GM12878 (cell line): ENCODE measurements at regions not wholly inside any gene's neighbourhood (a gene's known extent, or its start where the extent isn't known, plus 50 kb on each side); places are given as distances from the start of the nearest gene placed in this dataset.

Source experiments
- ATAC-seq: fragments of 200-7000 bp; cut with Tn5 transposase; 3 replicates; pipeline ENCODE4 v1.9.1; 2020; ENCODE audit warnings: mild to moderate bottlenecking, moderate library complexity
- BruUV-seq: library from RNA; stranded (reverse); fragments of 400-500 nt; replicated peaks from 2 replicates; lab custom pipeline; 2021; lab: Mats Ljungman, UMichigan
- CTCF ChIA-PET: fragments of 300-600 bp; sonication (Branson Sonifier 250); formaldehyde crosslinking; extraction: SDS; loops from one replicate; lab custom pipeline; 2021; ENCODE audit warnings: inconsistent platforms; lab: Yijun Ruan, JAX
- POLR2A ChIA-PET: fragments of 350-600 bp; formaldehyde crosslinking; extraction: SDS; loops from one replicate; lab custom pipeline; 2021; ENCODE audit warnings: inconsistent platforms; lab: Charles Lee
- RAD21 ChIA-PET: fragments of 300-600 bp; sonication (Branson Sonifier 250); formaldehyde crosslinking; loops from one replicate; lab custom pipeline; 2023; ENCODE audit warnings: antibody characterized with exemption; ENCODE audit not compliant: unreplicated experiment; lab: Charles Lee
- SMC1A ChIA-PET: fragments of 300-600 bp; sonication (Branson Sonifier 250); formaldehyde crosslinking; loops from one replicate; lab custom pipeline; 2023; ENCODE audit not compliant: unreplicated experiment, uncharacterized antibody; lab: Charles Lee
- DNase-seq: peaks from one replicate; pipeline ENCODE4 v3.0.0-alpha.2; 2011; ENCODE audit warnings: low read depth, low spot score
- FAIRE-seq: peaks from 3 replicates; lab custom pipeline; 2011; peaks lifted over from hg19 to GRCh38; lab: Jason Lieb, UNC
- H2AFZ ChIP-seq: 2 replicates; pipeline ENCODE4 v1.6.0; 2011; ENCODE audit warnings: low read depth, low read length, control low read depth; ENCODE audit not compliant: control insufficient read depth
- H3K27ac ChIP-seq: 2 replicates; pipeline ENCODE4 v1.5.1; 2011; ENCODE audit warnings: control low read depth; ENCODE audit not compliant: control insufficient read depth, insufficient read depth
- H3K27me3 ChIP-seq, 2 experiments: replicated peaks in 1 of 2; 2 replicates each; pipeline versions ENCODE4 v1.6.0 to v1.6.1; 2011; ENCODE audit warnings: low read length in 1 of 2; ENCODE audit not compliant: control insufficient read depth in 2 of 2, insufficient read depth in 2 of 2
- H3K36me3 ChIP-seq, 2 experiments: 2 replicates each; pipeline ENCODE4 v1.5.1; 2011; ENCODE audit warnings: low read length in 1 of 2; ENCODE audit not compliant: control insufficient read depth in 2 of 2, insufficient read depth in 2 of 2
- H3K4me1 ChIP-seq: 2 replicates; pipeline ENCODE4 v1.6.1; 2011; ENCODE audit warnings: mild to moderate bottlenecking, low read length, moderate library complexity, mixed read lengths; ENCODE audit not compliant: control insufficient read depth, insufficient read depth
- H3K4me2 ChIP-seq: 2 replicates; pipeline ENCODE4 v1.6.0; 2011; ENCODE audit warnings: control low read depth; ENCODE audit not compliant: control insufficient read depth, insufficient read depth
- H3K4me3 ChIP-seq: fragments of 200-600 bp; sonication (generic); 2 replicates; pipeline ENCODE4 v1.5.1; 2016
- H3K79me2 ChIP-seq: 2 replicates; pipeline ENCODE4 v1.6.0; 2011; ENCODE audit warnings: low read length; ENCODE audit not compliant: control insufficient read depth, insufficient read depth
- H3K9ac ChIP-seq: 2 replicates; pipeline ENCODE4 v1.8.0; 2011; ENCODE audit warnings: low read length, control low read depth, mixed read lengths; ENCODE audit not compliant: control insufficient read depth, insufficient read depth
- H3K9me3 ChIP-seq: replicated peaks from 3 replicates; pipeline ENCODE4 v1.5.1; 2011; ENCODE audit warnings: mild to moderate bottlenecking, low read length; ENCODE audit not compliant: control insufficient read depth, insufficient read depth
- H4K20me1 ChIP-seq: 2 replicates; pipeline ENCODE4 v1.6.0; 2011; ENCODE audit not compliant: control insufficient read depth, insufficient read depth
- BCL11A ChIP-seq: IDR thresholded peaks from 2 replicates; pipeline ENCODE4 v1.6.1; 2011; ENCODE audit warnings: low read depth, low read length
- BRCA1 ChIP-seq: IDR thresholded peaks from 2 replicates; pipeline ENCODE4 v1.6.1; 2011; ENCODE audit warnings: low read depth, low read length, improper control_type of control experiment
- EGR1 ChIP-seq, 2 experiments: IDR thresholded peaks; 1 replicate in 1 of 2; 2 replicates in 1 of 2; pipeline ENCODE4 v1.6.1; 2011 to 2012; ENCODE audit warnings: low read depth in 2 of 2, low read length in 2 of 2, borderline replicate concordance in 1 of 2, mild to moderate bottlenecking in 1 of 2, moderate library complexity in 1 of 2
- ESRRA ChIP-seq: IDR thresholded peaks from 2 replicates; pipeline ENCODE4 v1.6.1; 2012; ENCODE audit warnings: mild to moderate bottlenecking, low read length, improper control_type of control experiment
- EZH2 ChIP-seq: IDR thresholded peaks from 2 replicates; pipeline ENCODE4 v1.6.1; 2012; ENCODE audit warnings: low read depth, mild to moderate bottlenecking, control low read depth, inconsistent platforms, low read length, borderline replicate concordance; ENCODE audit not compliant: control insufficient read depth
- FOXK2 ChIP-seq: fragments of 450-650 bp; IDR thresholded peaks from 2 replicates; pipeline ENCODE4 v1.6.1; 2017; ENCODE audit warnings: mild to moderate bottlenecking, moderate library complexity
- IRF4 ChIP-seq: IDR thresholded peaks from 2 replicates; pipeline ENCODE4 v1.6.1; 2011; ENCODE audit warnings: low read depth, low read length
- MEF2B ChIP-seq: fragments of 450-650 bp; IDR thresholded peaks from 2 replicates; pipeline ENCODE4 v1.6.1; 2018; ENCODE audit warnings: mild to moderate bottlenecking, moderate library complexity; ENCODE audit not compliant: partially characterized antibody, poor library complexity, severe bottlenecking
- NBN ChIP-seq: fragments of 450-650 bp; IDR thresholded peaks from 2 replicates; pipeline ENCODE4 v1.6.1; 2016
- NFXL1 ChIP-seq: fragments of 450-650 bp; IDR thresholded peaks from 2 replicates; pipeline ENCODE4 v1.6.1; 2017; ENCODE audit warnings: antibody characterized with exemption, mild to moderate bottlenecking, borderline replicate concordance
- POU2F2 ChIP-seq: IDR thresholded peaks from 3 replicates; pipeline ENCODE4 v1.6.1; 2011; ENCODE audit warnings: low read depth, mild to moderate bottlenecking, low read length, borderline replicate concordance
- RBBP5 ChIP-seq: fragments of 200-600 bp; sonication (generic); conservative IDR thresholded peaks from 2 replicates; pipeline ENCODE4 v1.6.1; 2016
- RCOR1 ChIP-seq: conservative IDR thresholded peaks from 2 replicates; pipeline ENCODE4 v1.6.1; 2012; ENCODE audit warnings: low read depth, low read length, improper control_type of control experiment
- ZNF274 ChIP-seq: IDR thresholded peaks from one replicate; pipeline ENCODE4 v1.8.0; 2011; ENCODE audit not compliant: insufficient read length, insufficient read depth
- ZZZ3 ChIP-seq: IDR thresholded peaks from 2 replicates; pipeline ENCODE4 v1.6.1; 2011; ENCODE audit warnings: low read depth; ENCODE audit not compliant: control insufficient read depth, insufficient read length
- WGBS: methylation state at CpG from one replicate; pipeline ENCODE4 v1.1.6; 2016; ENCODE audit warnings: low lambda C conversion rate; ENCODE audit not compliant: insufficient replicate concordance, insufficient coverage; ENCODE audit errors: missing lambda C conversion rate; 5-methylcytosine and 5-hydroxymethylcytosine counted together
- in situ Hi-C: fragments of 300-500 bp; cut with MboI; formaldehyde crosslinking; loops from 9 replicates; pipeline ENCODE4 v1.14.3; 2018; ENCODE audit warnings: mixed read lengths
- intact Hi-C: fragments of 100-400 bp; cut with micrococcal nuclease; formaldehyde crosslinking; loops from one replicate; pipeline ENCODE4 v1.14.2; 2022; ENCODE audit not compliant: unreplicated experiment
- TF ChIP-seq, protein P1 (sequence below): fragments of 450-650 bp; conservative IDR thresholded peaks from 2 replicates; pipeline ENCODE4 v1.6.1; 2017; ENCODE audit warnings: mild to moderate bottlenecking, moderate library complexity

DNA sequence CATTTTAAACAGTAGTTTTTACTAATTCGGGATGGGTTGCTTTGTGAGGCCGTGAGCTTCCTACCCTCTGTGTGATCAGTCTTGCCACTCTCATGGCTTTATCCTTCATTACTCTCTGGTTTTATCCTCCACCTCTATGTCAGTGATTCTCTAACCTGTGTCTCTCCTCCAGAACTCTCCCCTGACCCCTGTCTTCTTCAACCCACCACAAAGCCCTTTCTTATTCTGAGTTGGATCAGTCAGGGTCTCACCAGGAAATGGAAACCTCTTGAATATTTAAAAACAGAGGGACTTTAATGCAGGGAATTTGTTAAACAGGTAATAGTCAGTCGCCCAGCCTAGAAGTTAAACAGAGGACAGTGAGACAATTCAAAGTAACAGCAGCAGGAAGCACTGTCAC is 64.2 kb upstream of the ADPGK start (continued):
- TF ChIP-seq BRCA1: no peak

DNA sequence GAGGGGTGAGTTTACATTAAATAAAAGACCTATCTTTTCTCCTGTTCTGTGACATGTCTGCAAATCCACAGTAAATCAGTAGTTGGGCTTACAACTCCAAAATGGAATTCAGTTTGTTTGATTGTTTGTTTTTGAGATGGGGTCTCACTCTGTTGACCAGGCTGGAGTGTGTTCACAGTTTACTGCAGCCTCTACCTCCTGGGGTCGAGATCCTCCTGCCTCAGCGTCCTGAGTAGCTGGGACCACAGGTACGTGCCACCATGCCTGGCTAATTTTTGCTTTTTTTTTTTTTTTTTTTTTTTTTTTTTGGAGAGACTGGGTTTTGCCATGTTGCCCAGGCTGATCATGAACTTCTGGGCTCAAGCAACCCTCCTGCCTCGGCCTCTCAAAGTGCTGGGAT is 63.5 kb upstream of the ADPGK start:
- WGBS: 0% methylated on average over 4 of the region's 4 CpGs
- BruUV-seq: no TSS peak
- CTCF ChIA-PET: no interaction called here

DNA sequence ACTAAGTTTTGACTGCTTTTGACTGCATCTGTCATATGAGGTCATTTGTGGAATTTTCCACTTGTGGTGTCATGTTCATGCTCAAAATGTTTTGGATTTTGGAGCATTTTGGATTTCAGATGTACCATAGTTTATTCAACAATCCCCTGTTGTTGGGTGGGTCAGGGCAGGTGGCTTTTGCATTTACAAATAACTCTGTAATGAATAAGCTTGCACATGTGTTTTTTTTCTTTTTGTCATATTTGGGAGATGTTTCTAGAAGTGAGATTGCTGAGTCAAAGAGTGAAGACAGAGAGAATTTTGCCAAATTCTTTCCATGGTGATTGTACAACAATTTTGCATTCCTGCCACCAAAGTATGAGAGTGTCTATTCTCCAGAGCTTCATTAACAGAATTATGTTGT is 62.4 kb upstream of the ADPGK start:
- ChIA-PET POLR2A (no interaction called here), SMC1A (no interaction called here), CTCF (no interaction called here), RAD21 (no interaction called here)
- Histone ChIP-seq H4K20me1 (no peaks in the 10 kb centered on the region), H2AFZ (no peak overlapping the region), H3K79me2 (no peaks in the 10 kb centered on the region), H3K36me3 (no peaks in the 10 kb centered on the region), H3K27me3 (no peaks in the 10 kb centered on the region), H3K9ac (no peak overlapping the region), H3K27ac (no peak overlapping the region), H3K4me1 (no peaks in the 10 kb centered on the region), H3K4me3 (no peak overlapping the region), H3K4me2 (no peak overlapping the region), H3K9me3 (no peaks in the 10 kb centered on the region)
- in situ Hi-C loops: no loop called here
- no peak for FAIRE-seq
- no peak for DNase-seq
- intact Hi-C loops: no loop called here
- TF ChIP-seq, protein P1, sequence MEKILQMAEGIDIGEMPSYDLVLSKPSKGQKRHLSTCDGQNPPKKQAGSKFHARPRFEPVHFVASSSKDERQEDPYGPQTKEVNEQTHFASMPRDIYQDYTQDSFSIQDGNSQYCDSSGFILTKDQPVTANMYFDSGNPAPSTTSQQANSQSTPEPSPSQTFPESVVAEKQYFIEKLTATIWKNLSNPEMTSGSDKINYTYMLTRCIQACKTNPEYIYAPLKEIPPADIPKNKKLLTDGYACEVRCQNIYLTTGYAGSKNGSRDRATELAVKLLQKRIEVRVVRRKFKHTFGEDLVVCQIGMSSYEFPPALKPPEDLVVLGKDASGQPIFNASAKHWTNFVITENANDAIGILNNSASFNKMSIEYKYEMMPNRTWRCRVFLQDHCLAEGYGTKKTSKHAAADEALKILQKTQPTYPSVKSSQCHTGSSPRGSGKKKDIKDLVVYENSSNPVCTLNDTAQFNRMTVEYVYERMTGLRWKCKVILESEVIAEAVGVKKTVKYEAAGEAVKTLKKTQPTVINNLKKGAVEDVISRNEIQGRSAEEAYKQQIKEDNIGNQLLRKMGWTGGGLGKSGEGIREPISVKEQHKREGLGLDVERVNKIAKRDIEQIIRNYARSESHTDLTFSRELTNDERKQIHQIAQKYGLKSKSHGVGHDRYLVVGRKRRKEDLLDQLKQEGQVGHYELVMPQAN: no peak
- no TSS peak for BruUV-seq
- ATAC-seq: no peak

More for the DNA sequence above, 63.5 kb upstream of the ADPGK start:
- no peaks in the 10 kb centered on the region for H3K9me3 ChIP-seq
- ChIA-PET POLR2A (no interaction called here), RAD21 (no interaction called here), SMC1A (no interaction called here)
- DNase-seq (no peak), ATAC-seq (no peak), FAIRE-seq (no peak)
- H3K4me1 ChIP-seq: no peaks in the 10 kb centered on the region
- H3K79me2 ChIP-seq: no peaks in the 10 kb centered on the region
- H3K4me3 ChIP-seq: no peak overlapping the region
- H3K9ac ChIP-seq: no peak overlapping the region
- in situ Hi-C loops: no loop called here
- no peaks in the 10 kb centered on the region for H3K27me3 ChIP-seq
- H2AFZ ChIP-seq: no peak overlapping the region
- intact Hi-C loops: no loop called here
- H3K36me3 ChIP-seq: no peaks in the 10 kb centered on the region
- H3K4me2 ChIP-seq: no peak overlapping the region
- H4K20me1 ChIP-seq: no peaks in the 10 kb centered on the region
- no peak overlapping the region for H3K27ac ChIP-seq
- no peak for TF ChIP-seq POU2F2
- no peak for TF ChIP-seq RBBP5
- TF ChIP-seq FOXK2: no peak
- no peak for TF ChIP-seq EGR1 (IDR thresholded peaks at IDR 0.05; ENCODE audit: borderline replicate concordance in 1 of 2, low read depth in 2 of 2, low read length in 2 of 2)
- TF ChIP-seq MEF2B: no peak
- TF ChIP-seq ZZZ3: no peak
- TF ChIP-seq NBN: no peak
- no peak for TF ChIP-seq IRF4
- no peak for TF ChIP-seq EZH2
- no peak for TF ChIP-seq RCOR1
- no peak for TF ChIP-seq BCL11A
- TF ChIP-seq ZNF274: no peak
- TF ChIP-seq NFXL1: no peak
- no peak for TF ChIP-seq ESRRA
